H9 (cell line): ENCODE measurements at regions not wholly inside any gene's neighbourhood (a gene's known extent, or its start where the extent isn't known, plus 50 kb on each side); places are given as distances from the start of the nearest gene placed in this dataset.

Source experiments
- DNase-seq: peaks from one replicate; pipeline ENCODE4 v3.0.0-alpha.2; 2017
- H2AFZ ChIP-seq: one replicate; pipeline ENCODE4 v1.6.1; 2013; ENCODE audit warnings: mild to moderate bottlenecking, low read length, control low read depth, moderate library complexity
- H2AK5ac ChIP-seq: 2 replicates; pipeline ENCODE4 v1.6.1; 2013; ENCODE audit warnings: low read length, control low read depth, mixed read lengths; ENCODE audit not compliant: insufficient read length
- H2BK120ac ChIP-seq: one replicate; pipeline ENCODE4 v1.6.1; 2013; ENCODE audit warnings: low read depth, mild to moderate bottlenecking, low read length, control low read depth, inconsistent platforms; ENCODE audit not compliant: poor library complexity, severe bottlenecking
- H2BK12ac ChIP-seq: 2 replicates; pipeline ENCODE4 v1.6.1; 2013; ENCODE audit warnings: low read length, control low read depth, mixed read lengths, low read depth; ENCODE audit not compliant: insufficient read length
- H2BK15ac ChIP-seq: 2 replicates; pipeline ENCODE4 v1.6.1; 2013; ENCODE audit warnings: low read depth, low read length, control low read depth
- H2BK20ac ChIP-seq: one replicate; pipeline ENCODE4 v1.6.1; 2013; ENCODE audit warnings: low read depth, mild to moderate bottlenecking, low read length, control low read depth, inconsistent platforms; ENCODE audit not compliant: poor library complexity, severe bottlenecking
- H2BK5ac ChIP-seq: 2 replicates; pipeline ENCODE4 v1.6.1; 2013; ENCODE audit warnings: low read length, control low read depth, mixed read lengths; ENCODE audit not compliant: insufficient read length
- H3K14ac ChIP-seq: 2 replicates; pipeline ENCODE4 v1.6.1; 2013; ENCODE audit warnings: low read length, control low read depth; ENCODE audit not compliant: insufficient read depth
- H3K18ac ChIP-seq: 2 replicates; pipeline ENCODE4 v1.6.1; 2013; ENCODE audit warnings: low read depth, mild to moderate bottlenecking, mixed read lengths, low read length, control low read depth; ENCODE audit not compliant: insufficient read length
- H3K23ac ChIP-seq: 2 replicates; pipeline ENCODE4 v1.6.1; 2013; ENCODE audit warnings: low read length, control low read depth, mixed read lengths, low read depth; ENCODE audit not compliant: insufficient read length
- H3K23me2 ChIP-seq: 2 replicates; pipeline ENCODE4 v1.6.1; 2013; ENCODE audit warnings: low read depth, mild to moderate bottlenecking, mixed read lengths, low read length, control low read depth; ENCODE audit not compliant: insufficient read length, poor library complexity, severe bottlenecking
- H3K27ac ChIP-seq: 2 replicates; pipeline ENCODE4 v1.5.1; 2013; ENCODE audit warnings: low read length, control low read depth, mixed read lengths, low read depth; ENCODE audit not compliant: insufficient read length
- H3K27me3 ChIP-seq: 2 replicates; pipeline ENCODE4 v1.6.1; 2013; ENCODE audit warnings: low read length, control low read depth, inconsistent platforms; ENCODE audit not compliant: insufficient read depth
- H3K4ac ChIP-seq: 2 replicates; pipeline ENCODE4 v1.6.1; 2013; ENCODE audit warnings: low read depth, mild to moderate bottlenecking, control low read depth, inconsistent platforms, low read length, moderate library complexity
- H3K4me1 ChIP-seq: 2 replicates; pipeline ENCODE4 v1.6.1; 2013; ENCODE audit warnings: low read length, control low read depth, inconsistent platforms; ENCODE audit not compliant: insufficient read depth
- H3K4me2 ChIP-seq: 2 replicates; pipeline ENCODE4 v1.6.1; 2013; ENCODE audit warnings: low read length, control low read depth, mixed read lengths; ENCODE audit not compliant: insufficient read length, insufficient read depth
- H3K56ac ChIP-seq: 2 replicates; pipeline ENCODE4 v1.6.1; 2013; ENCODE audit warnings: low read depth, mild to moderate bottlenecking, mixed read lengths, low read length, control low read depth; ENCODE audit not compliant: insufficient read length
- H3K79me1 ChIP-seq: 2 replicates; pipeline ENCODE4 v1.6.1; 2013; ENCODE audit warnings: low read depth, mild to moderate bottlenecking, moderate library complexity, low read length, control low read depth, inconsistent platforms; ENCODE audit not compliant: insufficient read depth, poor library complexity, severe bottlenecking
- H3K79me2 ChIP-seq: 2 replicates; pipeline ENCODE4 v1.6.1; 2013; ENCODE audit warnings: low read length, control low read depth, inconsistent platforms; ENCODE audit not compliant: insufficient read depth
- H3K9ac ChIP-seq: 2 replicates; pipeline ENCODE4 v1.6.1; 2013; ENCODE audit warnings: low read length, control low read depth, mixed read lengths; ENCODE audit not compliant: insufficient read length; ENCODE audit errors: extremely low read depth
- H3K9me3 ChIP-seq: one replicate; pipeline ENCODE4 v1.6.1; 2013; ENCODE audit warnings: low read depth, low read length, inconsistent platforms; ENCODE audit not compliant: control insufficient read depth
- H3T11ph ChIP-seq: one replicate; pipeline ENCODE4 v1.6.1; 2013; ENCODE audit warnings: mild to moderate bottlenecking, low read length, control low read depth, inconsistent platforms
- H4K20me1 ChIP-seq: one replicate; pipeline ENCODE4 v1.6.1; 2013; ENCODE audit not compliant: control insufficient read depth, insufficient read length, insufficient read depth
- H4K5ac ChIP-seq: 2 replicates; pipeline ENCODE4 v1.6.1; 2013; ENCODE audit warnings: low read depth, mild to moderate bottlenecking, mixed read lengths, low read length, control low read depth; ENCODE audit not compliant: insufficient read length
- H4K8ac ChIP-seq: replicated peaks from 2 replicates; pipeline ENCODE4 v1.6.1; 2013; ENCODE audit warnings: low read length, control low read depth, mixed read lengths, low read depth; ENCODE audit not compliant: insufficient read length
- H4K91ac ChIP-seq: 2 replicates; pipeline ENCODE4 v1.6.1; 2013; ENCODE audit warnings: low read depth, mild to moderate bottlenecking, moderate library complexity, mixed read lengths, low read length, control low read depth; ENCODE audit not compliant: insufficient read length
- H3K27ac Mint-ChIP-seq, 3 experiments: 2 replicates in 2 of 3; 3 replicates in 1 of 3; pipeline ENCODE4 v1.8.0; 2020 to 2021; ENCODE audit warnings: mixed read lengths in 3 of 3, mild to moderate bottlenecking in 1 of 3, moderate library complexity in 1 of 3
- H3K27me3 Mint-ChIP-seq: 2 replicates; pipeline ENCODE4 v1.8.0; 2021; ENCODE audit warnings: low read depth, mild to moderate bottlenecking, moderate library complexity, mixed read lengths
- H3K36me3 Mint-ChIP-seq, 3 experiments: 2 replicates in 2 of 3; 3 replicates in 1 of 3; pipeline ENCODE4 v1.8.0; 2020 to 2021; ENCODE audit warnings: low read depth in 3 of 3, mixed read lengths in 3 of 3; ENCODE audit not compliant: insufficient read depth in 1 of 3
- H3K4me1 Mint-ChIP-seq, 2 experiments: 2 replicates each; pipeline ENCODE4 v1.8.0; 2020; ENCODE audit warnings: mixed read lengths in 2 of 2
- H3K4me3 Mint-ChIP-seq, 2 experiments: 2 replicates in 1 of 2; 3 replicates in 1 of 2; pipeline ENCODE4 v1.8.0; 2020 to 2021; ENCODE audit warnings: mild to moderate bottlenecking in 2 of 2, mixed read lengths in 2 of 2, moderate library complexity in 1 of 2
- H3K9me3 Mint-ChIP-seq, 2 experiments: 2 replicates in 1 of 2; 3 replicates in 1 of 2; pipeline ENCODE4 v1.8.0; 2020; ENCODE audit warnings: mild to moderate bottlenecking in 2 of 2, mixed read lengths in 2 of 2, moderate library complexity in 1 of 2
- whole genome bisulfite sequencing: extraction: QIAGEN DNeasy Blood & Tissue Kit; methylation state at CpG from one replicate; pipeline ENCODE4 v1.1.7; 2013; ENCODE audit warnings: missing lambda C conversion rate, low lambda C conversion rate, mixed read lengths; ENCODE audit not compliant: insufficient read length; ENCODE audit errors: extremely low coverage; 5-methylcytosine and 5-hydroxymethylcytosine counted together
- TF ChIP-seq, protein P1 (sequence below): fragments of 200-600 bp; sonication (generic); conservative IDR thresholded peaks from 3 replicates; pipeline ENCODE4 v1.8.0; 2021; ENCODE audit warnings: antibody characterized with exemption, mild to moderate bottlenecking

DNA sequence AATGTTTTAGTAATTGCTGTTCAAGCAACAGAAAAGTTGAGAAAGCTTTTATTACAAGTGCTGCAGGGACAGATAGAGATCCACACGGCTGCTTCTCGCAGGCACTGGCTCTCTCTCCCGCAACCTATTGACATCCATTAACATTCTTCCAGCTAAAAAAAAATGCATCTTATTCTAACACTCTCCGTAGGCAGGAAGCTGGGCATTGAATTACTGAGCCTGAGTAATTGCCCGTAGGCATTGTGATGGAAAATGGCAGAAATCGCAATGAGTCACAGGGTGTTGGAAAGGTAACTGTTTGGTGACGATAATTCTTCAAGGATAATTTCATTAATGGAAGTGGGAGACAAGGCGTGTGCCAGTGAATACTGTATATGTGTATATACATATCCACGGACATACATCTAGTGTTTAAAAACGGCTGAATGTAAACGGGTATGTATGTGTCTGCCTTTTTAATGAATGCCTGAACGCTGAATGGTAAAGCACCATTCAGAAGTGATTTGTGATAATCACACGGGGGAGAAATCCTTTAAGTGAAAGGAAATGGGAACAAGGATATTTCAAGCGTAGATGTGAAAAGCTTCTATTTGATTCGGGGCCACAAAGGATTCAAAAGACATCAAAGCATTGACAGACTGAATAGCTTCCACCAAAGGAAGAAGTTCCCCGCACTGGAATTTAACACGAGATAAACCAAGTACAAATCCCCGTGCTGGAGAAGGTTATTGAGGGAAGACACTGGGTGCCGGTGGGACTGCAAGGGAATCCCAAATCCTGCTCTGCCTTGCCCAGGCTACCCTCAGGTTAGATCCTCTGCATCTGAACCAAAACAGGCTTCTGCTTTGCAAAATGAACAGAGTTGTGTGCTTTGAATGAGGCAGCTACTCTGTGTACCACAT is 567.2 kb downstream of the NPHP4 start:
- Mint-ChIP-seq H3K36me3 (no peaks in the 10 kb centered on the region), H3K27me3 (peaks cover 42% of the 10 kb centered on the region), H3K27ac (no peak overlapping the region), H3K4me1 (peaks cover 44 to 61% of the 10 kb centered on the region in 2 experiments), H3K9me3 (no peaks in the 10 kb centered on the region; a peak in 1 of 5 replicates), H3K4me3 (peak overlapping the region; percentile 13 to 26; a peak in 3 of 5 replicates)
- no peak overlapping the region for H4K5ac ChIP-seq
- no peak overlapping the region for H3K4ac ChIP-seq
- DNase-seq: peak; percentile 61
- no peak overlapping the region for H3K23ac ChIP-seq
- no peak overlapping the region for H2AFZ ChIP-seq
- TF ChIP-seq, protein P1, sequence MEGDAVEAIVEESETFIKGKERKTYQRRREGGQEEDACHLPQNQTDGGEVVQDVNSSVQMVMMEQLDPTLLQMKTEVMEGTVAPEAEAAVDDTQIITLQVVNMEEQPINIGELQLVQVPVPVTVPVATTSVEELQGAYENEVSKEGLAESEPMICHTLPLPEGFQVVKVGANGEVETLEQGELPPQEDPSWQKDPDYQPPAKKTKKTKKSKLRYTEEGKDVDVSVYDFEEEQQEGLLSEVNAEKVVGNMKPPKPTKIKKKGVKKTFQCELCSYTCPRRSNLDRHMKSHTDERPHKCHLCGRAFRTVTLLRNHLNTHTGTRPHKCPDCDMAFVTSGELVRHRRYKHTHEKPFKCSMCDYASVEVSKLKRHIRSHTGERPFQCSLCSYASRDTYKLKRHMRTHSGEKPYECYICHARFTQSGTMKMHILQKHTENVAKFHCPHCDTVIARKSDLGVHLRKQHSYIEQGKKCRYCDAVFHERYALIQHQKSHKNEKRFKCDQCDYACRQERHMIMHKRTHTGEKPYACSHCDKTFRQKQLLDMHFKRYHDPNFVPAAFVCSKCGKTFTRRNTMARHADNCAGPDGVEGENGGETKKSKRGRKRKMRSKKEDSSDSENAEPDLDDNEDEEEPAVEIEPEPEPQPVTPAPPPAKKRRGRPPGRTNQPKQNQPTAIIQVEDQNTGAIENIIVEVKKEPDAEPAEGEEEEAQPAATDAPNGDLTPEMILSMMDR: no peak
- no peak overlapping the region for H2BK15ac ChIP-seq
- no peak overlapping the region for H3K14ac ChIP-seq
- no peak overlapping the region for H3K18ac ChIP-seq
- H3K27ac ChIP-seq: no peak overlapping the region
- no peaks in the 10 kb centered on the region for H3K79me1 ChIP-seq
- H2BK20ac ChIP-seq: no peak overlapping the region
- no peak overlapping the region for H3K56ac ChIP-seq
- no peak overlapping the region for H2AK5ac ChIP-seq
- H4K20me1 ChIP-seq: no peaks in the 10 kb centered on the region
- H3K9ac ChIP-seq: no peak overlapping the region
- peak overlapping the region; percentile 61 for H3K4me2 ChIP-seq
- H2BK5ac ChIP-seq: no peak overlapping the region
- peaks cover 11% of the 10 kb centered on the region; the same call in 1 of the 2 replicates for H3K4me1 ChIP-seq
- no peak overlapping the region for H2BK12ac ChIP-seq
- H3K23me2 ChIP-seq: no peaks in the 10 kb centered on the region
- 0 out of 2 replicates have a peak, but pooled peaks cover 2% of the 10 kb centered on the region for H3K27me3 ChIP-seq
- no peak overlapping the region for H2BK120ac ChIP-seq
- no CpG with 5 or more reads among the region's 19 CpGs for WGBS
- no peaks in the 10 kb centered on the region for H3K79me2 ChIP-seq
- no peak overlapping the region for H4K91ac ChIP-seq
- no peak overlapping the region for H4K8ac ChIP-seq
- no peaks in the 10 kb centered on the region for H3K9me3 ChIP-seq
- H3T11ph ChIP-seq: no peak overlapping the region
